GM13977 (cell line): ENCODE measurements at regions not wholly inside any gene's neighbourhood (a gene's known extent, or its start where the extent isn't known, plus 50 kb on each side); places are given as distances from the start of the nearest gene placed in this dataset.

Experiments used
- DNase-seq: peaks from one replicate; pipeline ENCODE4 v3.0.0; 2012; ENCODE audit warnings: low spot score
- in situ Hi-C: fragments of 300-500 bp; cut with MboI; formaldehyde crosslinking; loops from one replicate; pipeline ENCODE4 v1.12.0; 2022; ENCODE audit warnings: low sequenced_read_pairs, low pct_unique_long_range_greater_than_20kb, mixed read lengths, inconsistent platforms; ENCODE audit not compliant: unreplicated experiment
- TF ChIP-seq, protein P1 (sequence below): IDR thresholded peaks from 2 replicates; pipeline ENCODE4 v1.5.1; 2012; ENCODE audit warnings: mild to moderate bottlenecking, control low read depth; ENCODE audit not compliant: insufficient read depth; ENCODE audit errors: extremely low read depth, missing control alignments

- no peak for DNase-seq
- TF ChIP-seq, protein P1, sequence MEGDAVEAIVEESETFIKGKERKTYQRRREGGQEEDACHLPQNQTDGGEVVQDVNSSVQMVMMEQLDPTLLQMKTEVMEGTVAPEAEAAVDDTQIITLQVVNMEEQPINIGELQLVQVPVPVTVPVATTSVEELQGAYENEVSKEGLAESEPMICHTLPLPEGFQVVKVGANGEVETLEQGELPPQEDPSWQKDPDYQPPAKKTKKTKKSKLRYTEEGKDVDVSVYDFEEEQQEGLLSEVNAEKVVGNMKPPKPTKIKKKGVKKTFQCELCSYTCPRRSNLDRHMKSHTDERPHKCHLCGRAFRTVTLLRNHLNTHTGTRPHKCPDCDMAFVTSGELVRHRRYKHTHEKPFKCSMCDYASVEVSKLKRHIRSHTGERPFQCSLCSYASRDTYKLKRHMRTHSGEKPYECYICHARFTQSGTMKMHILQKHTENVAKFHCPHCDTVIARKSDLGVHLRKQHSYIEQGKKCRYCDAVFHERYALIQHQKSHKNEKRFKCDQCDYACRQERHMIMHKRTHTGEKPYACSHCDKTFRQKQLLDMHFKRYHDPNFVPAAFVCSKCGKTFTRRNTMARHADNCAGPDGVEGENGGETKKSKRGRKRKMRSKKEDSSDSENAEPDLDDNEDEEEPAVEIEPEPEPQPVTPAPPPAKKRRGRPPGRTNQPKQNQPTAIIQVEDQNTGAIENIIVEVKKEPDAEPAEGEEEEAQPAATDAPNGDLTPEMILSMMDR = no peak
- in situ Hi-C loops = no loop called here
These were observed 799.5 kb downstream of the QKI start for GRCh38 chr6:164214066-164214465.

DNA sequence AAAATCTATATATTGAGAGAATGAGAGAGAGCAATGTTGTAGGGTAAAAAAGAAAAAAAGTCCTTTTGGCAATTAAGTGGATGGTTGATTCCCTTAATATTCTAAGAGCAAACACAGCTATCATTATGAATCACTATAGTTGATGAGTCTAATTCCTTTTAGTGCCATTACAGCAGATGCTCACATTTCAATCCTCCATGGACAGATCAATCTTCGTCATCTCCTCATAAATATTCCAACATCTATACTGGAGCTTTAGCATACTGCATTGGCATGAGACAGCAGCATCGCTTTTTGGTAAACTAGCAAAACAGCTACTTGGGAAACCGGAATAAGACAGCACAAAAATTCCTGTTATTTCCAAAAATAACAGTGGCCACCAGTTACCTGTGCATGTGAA, 796.7 kb downstream of the QKI start:
- no peak for DNase-seq
- TF ChIP-seq, protein P1 = no peak
- in situ Hi-C loops = no loop called here

GRCh38 chr6:164210783-164211182, 796.3 kb downstream of the QKI start:
- TF ChIP-seq, protein P1 = no peak
- no peak for DNase-seq
- in situ Hi-C loops = no loop called here

GRCh38 chr6:164210323-164210722, 795.8 kb downstream of the QKI start:
- no peak for DNase-seq
- TF ChIP-seq, protein P1 = no peak
- in situ Hi-C loops = no loop called here

DNA sequence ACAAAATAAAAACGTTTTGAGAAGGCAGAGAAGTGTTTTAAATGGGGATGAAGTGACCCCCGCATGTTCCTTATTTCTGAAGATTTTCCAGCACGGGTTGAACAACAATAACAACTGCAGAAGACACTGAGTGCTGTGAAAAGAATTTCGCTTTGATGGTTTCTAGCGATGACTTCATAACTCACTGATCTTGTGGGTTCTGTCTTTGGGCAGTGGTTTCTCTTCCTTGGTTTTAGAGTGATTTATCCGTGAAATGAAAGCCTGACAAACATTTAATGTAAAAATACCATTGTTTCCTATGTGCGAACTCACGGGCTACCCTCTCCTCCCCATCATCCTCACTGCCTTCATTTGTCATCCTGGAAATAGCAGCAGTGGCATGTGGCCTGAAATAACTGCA, 793.9 kb downstream of the QKI start:
- in situ Hi-C loops = no loop called here
- TF ChIP-seq, protein P1 = no peak
- DNase-seq = no peak

DNA sequence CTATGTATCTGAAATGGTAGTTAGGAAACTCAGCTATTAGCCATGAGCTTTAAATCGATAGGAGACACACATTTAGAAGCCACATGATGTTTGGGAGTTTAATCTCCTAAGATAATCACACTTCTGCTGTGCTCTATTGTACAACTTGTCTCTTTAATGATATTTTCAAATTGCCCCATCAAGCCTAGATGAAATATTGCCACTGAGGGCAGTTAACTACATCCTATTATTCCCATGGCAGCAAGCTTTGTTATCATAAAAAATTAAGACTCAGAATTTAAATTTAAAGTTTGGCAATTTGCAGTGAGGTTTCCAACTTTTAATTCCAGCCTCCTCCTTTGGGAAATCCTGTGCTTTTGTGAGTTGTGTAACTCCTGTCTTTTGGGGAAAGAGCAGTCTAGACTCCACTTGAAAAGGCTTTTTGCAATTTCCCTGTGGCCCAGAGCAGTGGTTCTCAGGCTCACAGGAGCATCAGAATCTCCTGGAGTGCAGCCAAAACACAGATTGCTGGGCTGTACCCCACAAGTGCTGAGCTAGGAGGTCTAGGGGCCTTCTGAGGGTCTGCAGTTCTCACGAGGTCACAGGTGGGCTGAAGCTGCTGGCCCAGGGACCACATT, 792.4 kb downstream of the QKI start:
- DNase-seq = no peak
- TF ChIP-seq, protein P1 = no peak
- in situ Hi-C loops = no loop called here
